ENCODE measurements at regions not wholly inside any gene's neighbourhood (a gene's known extent, or its start where the extent isn't known, plus 50 kb on each side); places are given as distances from the start of the nearest gene placed in this dataset.

DNA sequence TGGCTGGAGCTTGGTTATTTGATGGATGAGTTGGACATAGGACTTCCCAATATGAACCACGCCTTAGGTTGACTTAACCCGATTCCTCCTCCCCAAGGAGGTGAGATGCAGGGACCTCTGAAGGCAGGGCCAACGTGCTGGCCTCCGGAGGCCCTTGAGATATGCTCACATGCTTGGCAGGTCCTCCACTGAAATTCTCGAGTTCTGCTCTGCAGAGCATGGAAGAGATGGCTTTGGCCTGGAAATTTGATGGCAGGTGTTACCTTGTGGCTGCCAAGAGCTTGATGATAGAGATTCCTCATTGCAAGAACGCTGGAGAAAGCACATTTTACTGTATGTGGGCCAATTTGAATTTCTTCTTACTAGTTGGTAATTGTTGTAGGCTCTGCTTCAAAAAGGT lies 117.4 kb upstream of the LIMCH1 start:
- H3K9me3 Mint-ChIP-seq: peaks cover 1% of the 10 kb centered on the region
- no peak overlapping the region for H3K27ac Mint-ChIP-seq
- no peaks in the 10 kb centered on the region for H3K4me1 Mint-ChIP-seq (ENCODE audit: low read depth)
- no peaks in the 10 kb centered on the region for H3K27me3 Mint-ChIP-seq
- H3K36me3 Mint-ChIP-seq (ENCODE audit: low read depth): no peaks in the 10 kb centered on the region
- no peak overlapping the region for H3K4me3 Mint-ChIP-seq

DNA sequence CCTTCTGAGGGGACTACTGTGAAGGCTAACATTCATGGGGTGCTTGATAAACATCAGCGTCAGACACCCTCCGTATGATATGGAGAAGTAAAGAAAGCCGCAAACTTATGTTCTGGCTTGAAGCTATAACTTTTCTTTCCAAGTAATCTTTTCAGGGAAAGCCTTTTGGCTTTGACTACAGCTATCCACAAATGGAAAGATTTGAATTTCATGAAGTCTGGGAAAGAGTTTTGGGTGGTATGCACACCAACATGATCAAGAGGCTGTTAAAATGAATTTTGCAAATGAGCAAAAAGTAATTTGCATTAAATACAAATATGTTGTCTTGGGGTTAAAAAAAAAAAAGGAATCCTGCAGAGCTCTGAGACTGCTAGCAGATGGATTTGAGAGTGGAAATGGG lies 114.8 kb upstream of the LIMCH1 start:
- Mint-ChIP-seq H3K27ac (no peak overlapping the region), H3K9me3 (peaks cover 4% of the 10 kb centered on the region), H3K4me1 (ENCODE audit: low read depth) (no peaks in the 10 kb centered on the region), H3K36me3 (ENCODE audit: low read depth) (no peaks in the 10 kb centered on the region), H3K27me3 (peaks cover 5% of the 10 kb centered on the region), H3K4me3 (no peak overlapping the region)

DNA sequence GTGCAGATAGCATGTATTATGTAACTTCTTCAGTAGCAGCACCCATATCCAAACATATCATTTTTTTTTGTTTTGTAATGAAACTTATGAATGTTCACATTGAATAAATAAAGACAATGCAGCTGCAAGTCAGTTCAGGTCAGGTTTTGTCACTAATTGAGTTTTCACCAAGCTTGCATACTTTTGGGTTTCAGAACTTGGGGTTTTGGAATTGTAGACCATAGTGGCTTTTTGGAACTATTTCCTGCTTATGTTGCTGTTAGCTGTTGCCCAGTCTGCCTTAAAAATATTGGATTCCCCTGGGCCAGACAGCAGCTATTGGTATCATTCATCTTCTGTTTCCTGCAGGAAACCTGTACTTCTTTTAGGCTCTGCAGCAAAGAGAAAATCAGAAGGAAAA lies 113.4 kb upstream of the LIMCH1 start:
- Mint-ChIP-seq H3K27me3 (peaks cover 5% of the 10 kb centered on the region), H3K4me1 (ENCODE audit: low read depth) (no peaks in the 10 kb centered on the region), H3K36me3 (ENCODE audit: low read depth) (no peaks in the 10 kb centered on the region), H3K27ac (no peak overlapping the region), H3K4me3 (no peak overlapping the region), H3K9me3 (peaks cover 4% of the 10 kb centered on the region)

GRCh38 chr4:41425650-41426049 lies 112.3 kb upstream of the LIMCH1 start:
- Mint-ChIP-seq H3K36me3 (ENCODE audit: low read depth) (no peaks in the 10 kb centered on the region), H3K27me3 (peaks cover 9% of the 10 kb centered on the region), H3K4me3 (no peak overlapping the region), H3K27ac (no peak overlapping the region), H3K9me3 (peaks cover 4% of the 10 kb centered on the region), H3K4me1 (ENCODE audit: low read depth) (no peaks in the 10 kb centered on the region)

GRCh38 chr4:41426539-41426938 lies 111.4 kb upstream of the LIMCH1 start:
- H3K27ac Mint-ChIP-seq: no peak overlapping the region
- H3K4me1 Mint-ChIP-seq (ENCODE audit: low read depth): no peaks in the 10 kb centered on the region
- peaks cover 9% of the 10 kb centered on the region for H3K27me3 Mint-ChIP-seq
- H3K36me3 Mint-ChIP-seq (ENCODE audit: low read depth): no peaks in the 10 kb centered on the region
- no peak overlapping the region for H3K4me3 Mint-ChIP-seq
- peaks cover 4% of the 10 kb centered on the region for H3K9me3 Mint-ChIP-seq

- no peaks in the 10 kb centered on the region for H3K36me3 Mint-ChIP-seq (ENCODE audit: low read depth)
- H3K27ac Mint-ChIP-seq: no peak overlapping the region
- peaks cover 9% of the 10 kb centered on the region for H3K27me3 Mint-ChIP-seq
- H3K9me3 Mint-ChIP-seq: peaks cover 4% of the 10 kb centered on the region
- no peak overlapping the region for H3K4me3 Mint-ChIP-seq
- H3K4me1 Mint-ChIP-seq (ENCODE audit: low read depth): no peaks in the 10 kb centered on the region
These were observed 110.6 kb upstream of the LIMCH1 start for GRCh38 chr4:41427306-41427882.

DNA sequence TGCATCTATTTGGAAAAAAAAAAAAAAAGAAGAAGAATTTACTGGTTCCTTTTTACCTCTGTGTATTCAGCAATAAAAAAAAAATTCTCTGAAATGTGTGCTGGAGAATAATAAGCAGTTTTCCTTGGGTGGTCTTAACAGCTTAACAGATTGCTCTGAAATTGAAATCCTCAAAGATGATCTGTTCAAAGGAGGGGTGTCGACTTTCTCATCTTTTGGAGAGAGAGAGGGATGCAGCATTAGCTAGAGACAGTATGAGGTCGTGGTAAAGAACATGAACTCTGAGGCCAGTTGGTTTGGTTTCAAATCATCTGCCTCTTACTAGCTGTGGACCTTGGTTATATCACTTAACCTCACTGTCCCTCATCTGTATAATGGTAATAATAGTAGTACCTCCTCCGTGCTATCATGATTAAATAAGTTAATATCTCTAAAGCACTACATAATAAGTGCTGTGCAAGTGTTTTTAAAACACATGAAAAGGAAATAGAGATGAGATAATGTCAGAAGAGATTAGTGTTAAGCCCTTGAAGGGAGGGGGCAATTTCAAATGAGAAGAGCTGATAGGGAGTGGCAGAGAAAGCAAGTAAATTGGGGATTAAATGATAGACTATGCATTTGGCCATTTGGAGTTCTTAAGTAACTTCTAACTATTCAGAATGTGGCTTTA lies 109.9 kb upstream of the LIMCH1 start:
- Mint-ChIP-seq H3K9me3 (peaks cover 4% of the 10 kb centered on the region), H3K27ac (no peak overlapping the region), H3K4me1 (ENCODE audit: low read depth) (no peaks in the 10 kb centered on the region), H3K36me3 (ENCODE audit: low read depth) (no peaks in the 10 kb centered on the region), H3K4me3 (no peak overlapping the region), H3K27me3 (peaks cover 9% of the 10 kb centered on the region)

DNA sequence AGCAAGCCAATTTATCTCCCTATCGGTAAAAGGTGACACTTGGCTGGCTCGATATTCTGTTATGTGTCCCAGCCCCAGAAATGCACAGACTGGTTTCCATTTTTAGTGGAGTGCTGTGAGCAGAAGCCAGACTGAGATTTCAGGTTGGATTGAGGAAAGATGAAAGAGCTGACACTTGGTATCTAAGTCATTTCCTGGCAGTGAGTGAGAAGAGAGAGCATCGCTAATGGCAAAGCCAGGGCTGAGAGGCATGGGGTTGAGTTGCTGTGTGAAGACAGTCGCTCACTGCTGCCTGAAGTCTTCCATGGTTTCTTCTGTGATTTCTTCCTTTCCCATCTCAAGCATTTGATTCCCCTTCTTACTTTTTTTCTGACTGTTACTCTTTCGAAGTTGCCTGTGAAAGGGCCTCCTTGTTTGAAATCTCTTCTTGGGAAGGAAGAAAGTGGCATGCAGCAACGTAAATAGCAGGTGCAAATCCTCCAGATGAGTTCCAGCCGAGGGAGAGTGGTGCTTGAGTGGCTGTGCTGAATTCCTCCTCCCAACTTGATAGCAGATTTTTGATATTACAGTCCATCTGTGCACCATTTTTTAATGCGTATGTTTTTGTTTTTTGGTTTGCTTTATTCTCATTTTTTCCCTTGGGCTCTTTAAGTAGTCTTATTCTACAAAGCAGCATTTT lies 109.2 kb upstream of the LIMCH1 start:
- Mint-ChIP-seq H3K36me3 (ENCODE audit: low read depth) (no peaks in the 10 kb centered on the region), H3K27me3 (peaks cover 9% of the 10 kb centered on the region)

GRCh38 chr4:41429280-41429669 lies 108.7 kb upstream of the LIMCH1 start:
- no peak overlapping the region for H3K4me3 Mint-ChIP-seq
- peaks cover 9% of the 10 kb centered on the region for H3K27me3 Mint-ChIP-seq
- H3K36me3 Mint-ChIP-seq (ENCODE audit: low read depth): no peaks in the 10 kb centered on the region
- no peak overlapping the region for H3K27ac Mint-ChIP-seq
- H3K9me3 Mint-ChIP-seq: peaks cover 4% of the 10 kb centered on the region
- H3K4me1 Mint-ChIP-seq (ENCODE audit: low read depth): no peaks in the 10 kb centered on the region

More for the DNA sequence above, 109.2 kb upstream of the LIMCH1 start:
- Mint-ChIP-seq H3K9me3 (peaks cover 4% of the 10 kb centered on the region), H3K4me3 (no peak overlapping the region), H3K27ac (no peak overlapping the region), H3K4me1 (ENCODE audit: low read depth) (no peaks in the 10 kb centered on the region)

DNA sequence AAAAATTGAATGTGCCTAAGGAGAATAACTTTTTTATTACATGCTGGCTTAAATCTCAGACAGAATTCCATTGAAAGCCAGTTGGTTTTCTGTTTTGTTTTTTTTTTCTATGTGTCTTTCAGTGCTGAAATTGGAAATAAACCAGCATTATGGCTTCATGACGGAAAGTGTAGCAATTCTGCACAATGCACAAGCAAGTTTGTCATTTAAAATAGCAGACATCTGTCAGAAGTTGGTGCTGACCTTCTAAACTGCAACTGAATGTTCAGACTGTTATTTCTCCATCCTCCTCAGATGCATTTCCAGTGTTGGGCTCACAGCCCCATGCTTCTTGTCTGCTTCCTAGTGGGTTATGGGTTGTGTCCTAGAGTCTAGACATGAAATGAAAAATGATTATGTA lies 107.2 kb upstream of the LIMCH1 start:
- H3K27me3 Mint-ChIP-seq: peaks cover 9% of the 10 kb centered on the region

DNA sequence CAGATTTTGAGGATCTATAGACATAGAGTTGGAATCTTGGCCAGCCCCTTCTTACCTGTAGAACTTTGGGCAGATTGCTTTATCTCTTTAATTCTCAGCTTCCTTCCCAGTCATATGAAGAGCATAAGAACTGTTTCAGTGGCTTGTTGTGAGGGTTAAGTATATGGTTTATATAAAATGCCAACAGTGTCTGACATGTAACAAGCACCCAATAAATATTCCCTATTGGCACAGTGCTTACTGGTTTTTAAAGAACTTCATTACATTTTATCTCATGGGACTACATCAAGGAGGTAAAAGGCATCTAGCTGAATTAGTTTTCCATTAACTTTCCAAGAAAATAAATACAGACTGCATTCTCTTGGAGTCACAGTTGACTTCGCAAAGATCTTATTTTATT lies 106.7 kb upstream of the LIMCH1 start:
- Mint-ChIP-seq H3K4me1 (ENCODE audit: low read depth) (no peaks in the 10 kb centered on the region), H3K27me3 (peaks cover 9% of the 10 kb centered on the region), H3K9me3 (no peaks in the 10 kb centered on the region), H3K36me3 (ENCODE audit: low read depth) (no peaks in the 10 kb centered on the region), H3K27ac (no peak overlapping the region), H3K4me3 (no peak overlapping the region)

More for the DNA sequence above, 107.2 kb upstream of the LIMCH1 start:
- Mint-ChIP-seq H3K9me3 (peaks cover under 1% of the 10 kb centered on the region), H3K4me1 (ENCODE audit: low read depth) (no peaks in the 10 kb centered on the region), H3K36me3 (ENCODE audit: low read depth) (no peaks in the 10 kb centered on the region), H3K27ac (no peak overlapping the region), H3K4me3 (no peak overlapping the region)

DNA sequence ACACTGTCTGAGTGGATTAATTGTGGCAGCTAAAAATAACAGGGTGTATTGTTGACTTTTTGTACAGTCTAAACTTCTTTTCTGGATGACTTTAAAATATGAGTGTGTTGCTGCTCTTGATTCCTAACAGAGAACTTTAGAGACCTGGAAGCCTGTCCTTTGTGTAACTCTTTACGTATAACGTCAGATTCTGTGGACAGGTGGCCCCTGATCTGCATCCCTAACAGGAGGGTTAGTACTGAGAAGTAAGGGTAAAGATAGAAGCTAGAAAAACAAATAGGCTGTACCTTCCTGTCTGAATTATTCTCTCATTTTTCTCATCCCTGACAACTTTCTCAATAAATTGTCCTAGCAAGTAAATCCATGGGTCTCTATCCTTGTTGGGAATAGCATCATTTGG lies 105.7 kb upstream of the LIMCH1 start:
- H3K4me3 Mint-ChIP-seq: no peak overlapping the region
- no peaks in the 10 kb centered on the region for H3K4me1 Mint-ChIP-seq (ENCODE audit: low read depth)
- H3K9me3 Mint-ChIP-seq: no peaks in the 10 kb centered on the region
- peaks cover 5% of the 10 kb centered on the region for H3K27me3 Mint-ChIP-seq
- no peak overlapping the region for H3K27ac Mint-ChIP-seq
- no peaks in the 10 kb centered on the region for H3K36me3 Mint-ChIP-seq (ENCODE audit: low read depth)

DNA sequence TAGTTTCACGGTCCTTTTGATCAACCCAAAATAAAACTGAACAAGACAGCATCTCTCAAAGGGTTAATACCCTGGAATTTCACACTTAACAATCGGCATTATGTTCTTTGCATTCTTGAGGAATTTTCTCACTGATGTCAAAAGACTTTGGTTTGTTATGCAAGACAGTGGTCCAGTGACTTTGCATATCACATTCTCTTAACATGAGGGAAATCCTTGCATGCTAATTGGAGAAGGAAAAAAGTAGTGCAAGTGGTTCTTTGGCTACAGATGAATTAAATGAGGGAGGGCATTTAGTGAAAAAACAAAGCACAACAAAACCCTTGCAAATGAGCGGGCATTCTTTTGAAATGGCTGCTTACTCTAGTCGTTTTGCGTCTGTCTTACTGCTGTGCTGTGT lies 105.1 kb upstream of the LIMCH1 start:
- H3K27ac Mint-ChIP-seq: no peak overlapping the region
- H3K9me3 Mint-ChIP-seq: no peaks in the 10 kb centered on the region
- H3K4me3 Mint-ChIP-seq: no peak overlapping the region
- no peaks in the 10 kb centered on the region for H3K4me1 Mint-ChIP-seq (ENCODE audit: low read depth)
- H3K27me3 Mint-ChIP-seq: peaks cover 5% of the 10 kb centered on the region
- no peaks in the 10 kb centered on the region for H3K36me3 Mint-ChIP-seq (ENCODE audit: low read depth)

DNA sequence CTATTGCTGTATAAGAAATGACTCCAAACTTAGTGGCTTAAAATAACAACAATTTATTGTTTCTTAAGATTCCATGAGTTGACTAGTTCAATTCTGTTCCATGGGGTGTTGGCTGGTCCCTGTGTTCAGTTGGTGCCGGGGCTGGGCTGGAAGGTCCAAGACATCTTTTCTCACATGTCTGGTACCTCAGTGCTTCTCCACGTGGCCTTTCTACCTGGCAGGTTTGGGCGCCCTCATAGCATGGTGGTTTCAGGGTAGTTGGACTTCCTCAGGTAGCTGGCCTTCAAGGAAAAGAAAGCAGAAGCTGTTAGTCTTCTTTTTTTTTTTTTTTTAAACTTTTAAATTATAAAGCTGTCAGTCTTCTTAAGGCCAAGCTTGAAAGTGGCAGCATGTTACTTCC lies 104.6 kb upstream of the LIMCH1 start:
- H3K9me3 Mint-ChIP-seq: no peaks in the 10 kb centered on the region
- no peaks in the 10 kb centered on the region for H3K36me3 Mint-ChIP-seq (ENCODE audit: low read depth)

GRCh38 chr4:41435510-41435909 lies 102.4 kb upstream of the LIMCH1 start:
- no peaks in the 10 kb centered on the region for H3K4me1 Mint-ChIP-seq (ENCODE audit: low read depth)
- no peaks in the 10 kb centered on the region for H3K9me3 Mint-ChIP-seq
- H3K27ac Mint-ChIP-seq: no peak overlapping the region
- no peak overlapping the region for H3K4me3 Mint-ChIP-seq
- H3K27me3 Mint-ChIP-seq: no peaks in the 10 kb centered on the region
- H3K36me3 Mint-ChIP-seq (ENCODE audit: low read depth): no peaks in the 10 kb centered on the region

More for the DNA sequence above, 104.6 kb upstream of the LIMCH1 start:
- Mint-ChIP-seq H3K27ac (no peak overlapping the region), H3K4me3 (no peak overlapping the region), H3K27me3 (peaks cover 5% of the 10 kb centered on the region), H3K4me1 (ENCODE audit: low read depth) (no peaks in the 10 kb centered on the region)
